ENCODE measurements at regions not wholly inside any gene's neighbourhood (a gene's known extent, or its start where the extent isn't known, plus 50 kb on each side); places are given as distances from the start of the nearest gene placed in this dataset.

- Histone ChIP-seq H3K36me3 (ENCODE audit: control insufficient read depth in 1 of 2, insufficient read depth in 2 of 2, low read depth in 1 of 2, low read length in 2 of 2) (no peaks in the 10 kb centered on the region), H2BK5ac (ENCODE audit: low read depth, low read length, poor library complexity, severe bottlenecking) (no peak overlapping the region), H3K4ac (ENCODE audit: low read depth in 1 of 2, low read length in 2 of 2) (no peak overlapping the region), H4K91ac (ENCODE audit: low read length) (no peak overlapping the region), H3K23ac (ENCODE audit: low read length in 2 of 2) (no peak overlapping the region), H2AK5ac (ENCODE audit: low read length, severe bottlenecking) (no peak overlapping the region), H4K8ac (ENCODE audit: low read length) (no peak overlapping the region), H2BK120ac (ENCODE audit: low read depth, low read length) (no peak overlapping the region), H3K9ac (ENCODE audit: low read length) (no peak overlapping the region), H3K27me3 (ENCODE audit: control insufficient read depth in 1 of 2, insufficient read depth in 1 of 2, low read length in 2 of 2) (no peaks in the 10 kb centered on the region), H3K18ac (ENCODE audit: low read depth in 1 of 2, low read length in 2 of 2) (no peak overlapping the region), H3K4me3 (ENCODE audit: insufficient read depth in 1 of 2, low read depth in 1 of 2, low read length in 2 of 2) (no peak overlapping the region), H3K4me2 (ENCODE audit: low read length, poor library complexity, severe bottlenecking) (no peak overlapping the region), H3K4me1 (ENCODE audit: control insufficient read depth, insufficient read depth, low read depth, low read length) (no peaks in the 10 kb centered on the region), H3K14ac (ENCODE audit: low read length in 2 of 2) (no peak overlapping the region), H3K27ac (ENCODE audit: low read length, poor library complexity, severe bottlenecking) (no peak overlapping the region), H2AFZ (ENCODE audit: low read depth, low read length) (no peak overlapping the region), H2BK15ac (ENCODE audit: low read depth, poor library complexity, severe bottlenecking) (no peak overlapping the region), H3K79me1 (replicated peaks; ENCODE audit: low read length, poor library complexity, severe bottlenecking) (no peaks in the 10 kb centered on the region), H2BK12ac (ENCODE audit: low read length in 2 of 2) (no peak overlapping the region), H3K9me3 (ENCODE audit: control insufficient read depth, low read length) (no peaks in the 10 kb centered on the region)
- WGBS: 74% methylated on average over 18 of the region's 18 CpGs
- no peak for DNase-seq
Measured at GRCh38 chr10:2145926-2146478, 408.7 kb upstream of the ADARB2 start.

DNA sequence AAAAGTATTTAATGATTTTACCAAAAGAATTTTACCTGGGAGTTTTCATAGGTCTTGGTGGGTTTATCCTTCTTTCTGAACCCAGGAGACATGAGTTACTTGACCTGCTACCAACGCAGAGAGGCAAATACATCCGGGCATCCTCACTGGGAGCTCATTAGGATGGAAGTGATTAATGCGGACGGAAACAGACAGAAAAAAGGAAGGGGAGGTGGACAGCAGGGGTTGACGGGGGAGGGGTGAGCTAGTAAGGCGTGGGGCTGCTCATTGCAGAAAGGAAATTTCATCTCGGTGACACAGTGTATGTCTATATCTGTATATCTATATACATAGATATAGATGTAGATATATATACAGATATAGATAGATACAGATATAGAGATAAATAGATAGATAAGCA, 408.2 kb upstream of the ADARB2 start:
- Histone ChIP-seq H3K18ac (ENCODE audit: low read depth in 1 of 2, low read length in 2 of 2) (no peak overlapping the region), H3K14ac (ENCODE audit: low read length in 2 of 2) (no peak overlapping the region), H2AK5ac (ENCODE audit: low read length, severe bottlenecking) (no peak overlapping the region), H3K27me3 (ENCODE audit: control insufficient read depth in 1 of 2, insufficient read depth in 1 of 2, low read length in 2 of 2) (no peaks in the 10 kb centered on the region), H3K36me3 (ENCODE audit: control insufficient read depth in 1 of 2, insufficient read depth in 2 of 2, low read depth in 1 of 2, low read length in 2 of 2) (no peaks in the 10 kb centered on the region), H2BK12ac (ENCODE audit: low read length in 2 of 2) (no peak overlapping the region), H2BK5ac (ENCODE audit: low read depth, low read length, poor library complexity, severe bottlenecking) (no peak overlapping the region), H3K23ac (ENCODE audit: low read length in 2 of 2) (no peak overlapping the region), H4K8ac (ENCODE audit: low read length) (no peak overlapping the region), H2BK120ac (ENCODE audit: low read depth, low read length) (no peak overlapping the region), H3K9ac (ENCODE audit: low read length) (no peak overlapping the region), H3K4ac (ENCODE audit: low read depth in 1 of 2, low read length in 2 of 2) (no peak overlapping the region), H4K91ac (ENCODE audit: low read length) (no peak overlapping the region), H3K4me3 (ENCODE audit: insufficient read depth in 1 of 2, low read depth in 1 of 2, low read length in 2 of 2) (no peak overlapping the region), H2AFZ (ENCODE audit: low read depth, low read length) (no peak overlapping the region), H3K9me3 (ENCODE audit: control insufficient read depth, low read length) (no peaks in the 10 kb centered on the region), H3K79me1 (replicated peaks; ENCODE audit: low read length, poor library complexity, severe bottlenecking) (no peaks in the 10 kb centered on the region), H3K4me2 (ENCODE audit: low read length, poor library complexity, severe bottlenecking) (no peak overlapping the region), H3K4me1 (ENCODE audit: control insufficient read depth, insufficient read depth, low read depth, low read length) (no peaks in the 10 kb centered on the region), H2BK15ac (ENCODE audit: low read depth, poor library complexity, severe bottlenecking) (no peak overlapping the region), H3K27ac (ENCODE audit: low read length, poor library complexity, severe bottlenecking) (no peak overlapping the region)
- DNase-seq: no peak
- 45% methylated on average over 4 of the region's 7 CpGs for WGBS

DNA sequence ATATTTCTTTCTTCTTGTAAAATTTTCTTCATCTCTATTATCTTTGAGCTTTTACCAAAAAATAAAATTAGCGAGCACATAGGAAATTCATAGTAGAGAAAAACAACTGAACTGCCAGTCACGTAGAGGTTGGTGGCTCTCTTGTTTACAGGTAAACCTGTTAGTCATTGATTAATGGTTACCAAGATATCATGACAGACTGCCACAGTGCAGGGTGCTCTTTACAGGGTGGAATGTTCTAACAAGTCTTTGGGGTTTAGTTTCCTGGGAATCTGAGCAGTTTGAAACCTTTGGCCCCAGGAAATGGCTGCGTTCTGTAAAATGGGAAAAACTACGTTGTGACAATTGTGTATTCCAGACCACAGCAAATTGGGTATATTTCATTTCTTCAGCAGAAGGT, 407.3 kb upstream of the ADARB2 start:
- H3K4ac ChIP-seq (ENCODE audit: low read depth in 1 of 2, low read length in 2 of 2): no peak overlapping the region
- H2BK5ac ChIP-seq (ENCODE audit: low read depth, low read length, poor library complexity, severe bottlenecking): no peak overlapping the region
- no peak overlapping the region for H4K91ac ChIP-seq (ENCODE audit: low read length)
- no peak overlapping the region for H3K14ac ChIP-seq (ENCODE audit: low read length in 2 of 2)
- H2AFZ ChIP-seq (ENCODE audit: low read depth, low read length): no peak overlapping the region
- H3K4me2 ChIP-seq (ENCODE audit: low read length, poor library complexity, severe bottlenecking): no peak overlapping the region
- no peak overlapping the region for H2AK5ac ChIP-seq (ENCODE audit: low read length, severe bottlenecking)
- no peak overlapping the region for H3K23ac ChIP-seq (ENCODE audit: low read length in 2 of 2)
- no peak overlapping the region for H2BK120ac ChIP-seq (ENCODE audit: low read depth, low read length)
- H3K9ac ChIP-seq (ENCODE audit: low read length): no peak overlapping the region
- H3K9me3 ChIP-seq (ENCODE audit: control insufficient read depth, low read length): no peaks in the 10 kb centered on the region
- H4K8ac ChIP-seq (ENCODE audit: low read length): no peak overlapping the region
- DNase-seq: no peak
- no peaks in the 10 kb centered on the region for H3K36me3 ChIP-seq (ENCODE audit: control insufficient read depth in 1 of 2, insufficient read depth in 2 of 2, low read depth in 1 of 2, low read length in 2 of 2)
- H3K27ac ChIP-seq (ENCODE audit: low read length, poor library complexity, severe bottlenecking): no peak overlapping the region
- no peaks in the 10 kb centered on the region for H3K79me1 ChIP-seq (replicated peaks; ENCODE audit: low read length, poor library complexity, severe bottlenecking)
- H3K4me3 ChIP-seq (ENCODE audit: insufficient read depth in 1 of 2, low read depth in 1 of 2, low read length in 2 of 2): no peak overlapping the region
- no peak overlapping the region for H2BK15ac ChIP-seq (ENCODE audit: low read depth, poor library complexity, severe bottlenecking)
- WGBS: 97% methylated on average over 4 of the region's 4 CpGs
- H3K18ac ChIP-seq (ENCODE audit: low read depth in 1 of 2, low read length in 2 of 2): no peak overlapping the region
- H3K27me3 ChIP-seq (ENCODE audit: control insufficient read depth in 1 of 2, insufficient read depth in 1 of 2, low read length in 2 of 2): no peaks in the 10 kb centered on the region
- no peak overlapping the region for H2BK12ac ChIP-seq (ENCODE audit: low read length in 2 of 2)
- H3K4me1 ChIP-seq (ENCODE audit: control insufficient read depth, insufficient read depth, low read depth, low read length): no peaks in the 10 kb centered on the region

DNA sequence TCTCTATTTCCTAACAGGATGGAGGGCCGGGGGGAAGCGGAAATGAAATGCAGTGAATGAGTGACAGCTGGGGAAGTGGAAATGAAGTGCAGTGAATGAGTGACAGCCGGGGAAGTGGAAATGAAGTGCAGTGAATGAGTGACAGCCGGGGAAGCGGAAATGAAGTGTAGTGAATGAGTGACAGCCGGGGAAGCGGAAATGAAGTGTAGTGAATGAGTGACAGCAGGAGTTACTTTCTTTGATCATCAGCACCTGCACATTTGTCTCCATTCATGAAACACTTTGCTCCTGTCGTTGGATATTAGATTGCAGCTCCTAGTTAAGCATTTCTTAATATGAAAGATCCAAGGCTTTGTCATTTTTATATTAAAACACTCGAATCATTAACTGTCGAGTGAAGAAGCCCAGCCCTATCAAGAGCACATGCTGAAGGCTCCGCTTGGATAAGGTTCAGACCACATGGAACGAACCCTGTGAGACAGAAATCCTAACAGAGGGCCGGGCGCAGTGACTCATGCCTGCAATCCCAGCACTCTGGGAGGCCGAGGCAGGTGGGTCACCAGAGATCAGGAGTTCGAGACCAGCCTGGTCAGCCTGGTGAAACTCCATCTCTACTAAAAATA, 406.0 kb upstream of the ADARB2 start:
- Histone ChIP-seq H3K27ac (ENCODE audit: low read length, poor library complexity, severe bottlenecking) (no peak overlapping the region), H3K4me1 (ENCODE audit: control insufficient read depth, insufficient read depth, low read depth, low read length) (no peaks in the 10 kb centered on the region), H3K23ac (ENCODE audit: low read length in 2 of 2) (no peak overlapping the region), H2BK15ac (ENCODE audit: low read depth, poor library complexity, severe bottlenecking) (no peak overlapping the region), H2BK5ac (ENCODE audit: low read depth, low read length, poor library complexity, severe bottlenecking) (no peak overlapping the region), H3K9me3 (ENCODE audit: control insufficient read depth, low read length) (no peaks in the 10 kb centered on the region), H3K27me3 (ENCODE audit: control insufficient read depth in 1 of 2, insufficient read depth in 1 of 2, low read length in 2 of 2) (no peaks in the 10 kb centered on the region), H3K14ac (ENCODE audit: low read length in 2 of 2) (no peak overlapping the region), H2AK5ac (ENCODE audit: low read length, severe bottlenecking) (no peak overlapping the region), H3K36me3 (ENCODE audit: control insufficient read depth in 1 of 2, insufficient read depth in 2 of 2, low read depth in 1 of 2, low read length in 2 of 2) (no peaks in the 10 kb centered on the region), H3K18ac (ENCODE audit: low read depth in 1 of 2, low read length in 2 of 2) (no peak overlapping the region), H2BK12ac (ENCODE audit: low read length in 2 of 2) (no peak overlapping the region), H4K8ac (ENCODE audit: low read length) (no peak overlapping the region), H3K9ac (ENCODE audit: low read length) (no peak overlapping the region), H3K4me3 (ENCODE audit: insufficient read depth in 1 of 2, low read depth in 1 of 2, low read length in 2 of 2) (no peak overlapping the region), H3K4me2 (ENCODE audit: low read length, poor library complexity, severe bottlenecking) (no peak overlapping the region), H2BK120ac (ENCODE audit: low read depth, low read length) (no peak overlapping the region), H4K91ac (ENCODE audit: low read length) (no peak overlapping the region), H2AFZ (ENCODE audit: low read depth, low read length) (no peak overlapping the region), H3K79me1 (replicated peaks; ENCODE audit: low read length, poor library complexity, severe bottlenecking) (no peaks in the 10 kb centered on the region), H3K4ac (ENCODE audit: low read depth in 1 of 2, low read length in 2 of 2) (no peak overlapping the region)
- DNase-seq: no peak
- WGBS: 83% methylated on average over 10 of the region's 16 CpGs

Measured in mesenchymal stem cell (in vitro differentiated cells and primary cell).